ENCODE measurements at regions not wholly inside any gene's neighbourhood (a gene's known extent, or its start where the extent isn't known, plus 50 kb on each side); places are given as distances from the start of the nearest gene placed in this dataset.

DNA sequence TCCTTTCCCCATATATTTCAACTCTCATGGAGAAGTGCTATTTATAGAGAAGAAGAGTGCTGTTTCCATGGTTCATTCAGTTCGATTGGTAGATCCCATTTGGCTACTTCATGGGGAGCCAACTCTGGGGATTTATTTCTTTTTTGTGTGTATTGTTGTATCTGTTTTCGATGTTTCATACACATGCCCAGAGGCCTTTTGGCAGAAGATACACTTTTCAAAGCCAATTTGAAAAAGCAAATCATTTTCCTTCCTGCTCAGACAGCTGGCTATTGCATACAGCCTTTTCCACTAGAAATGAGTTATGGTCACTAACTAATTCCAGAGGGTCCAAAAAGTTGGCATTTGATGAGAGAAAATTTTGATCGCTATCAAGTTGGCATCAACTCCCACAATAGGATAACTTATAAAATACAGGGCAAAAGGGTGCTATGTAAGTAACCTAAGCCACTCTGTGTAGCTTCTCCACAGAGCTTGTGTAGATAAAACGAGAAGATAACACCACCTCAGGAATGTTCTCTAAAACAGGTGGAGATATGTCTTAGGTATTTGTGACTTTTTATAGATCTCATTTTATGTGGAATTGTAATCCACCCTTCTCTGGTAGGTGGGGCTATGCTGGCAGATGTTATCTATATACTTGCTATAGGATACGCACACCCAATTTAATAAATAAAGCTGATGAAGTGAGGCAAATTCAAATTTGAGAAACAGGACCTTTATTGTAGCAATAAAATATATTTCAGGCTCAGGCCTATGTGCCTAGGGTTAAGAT, 798.5 kb downstream of the SATB2 start:
- Mint-ChIP-seq H3K36me3 (ENCODE audit: unreplicated experiment) (no peaks in the 10 kb centered on the region), H3K4me3 (ENCODE audit: unreplicated experiment) (no peak overlapping the region), H3K27ac (ENCODE audit: unreplicated experiment) (no peak overlapping the region), H3K9me3 (ENCODE audit: unreplicated experiment) (no peaks in the 10 kb centered on the region), H3K4me1 (ENCODE audit: unreplicated experiment) (no peaks in the 10 kb centered on the region), H3K27me3 (ENCODE audit: unreplicated experiment) (peaks cover 5% of the 10 kb centered on the region)
- TF ChIP-seq, protein P1, sequence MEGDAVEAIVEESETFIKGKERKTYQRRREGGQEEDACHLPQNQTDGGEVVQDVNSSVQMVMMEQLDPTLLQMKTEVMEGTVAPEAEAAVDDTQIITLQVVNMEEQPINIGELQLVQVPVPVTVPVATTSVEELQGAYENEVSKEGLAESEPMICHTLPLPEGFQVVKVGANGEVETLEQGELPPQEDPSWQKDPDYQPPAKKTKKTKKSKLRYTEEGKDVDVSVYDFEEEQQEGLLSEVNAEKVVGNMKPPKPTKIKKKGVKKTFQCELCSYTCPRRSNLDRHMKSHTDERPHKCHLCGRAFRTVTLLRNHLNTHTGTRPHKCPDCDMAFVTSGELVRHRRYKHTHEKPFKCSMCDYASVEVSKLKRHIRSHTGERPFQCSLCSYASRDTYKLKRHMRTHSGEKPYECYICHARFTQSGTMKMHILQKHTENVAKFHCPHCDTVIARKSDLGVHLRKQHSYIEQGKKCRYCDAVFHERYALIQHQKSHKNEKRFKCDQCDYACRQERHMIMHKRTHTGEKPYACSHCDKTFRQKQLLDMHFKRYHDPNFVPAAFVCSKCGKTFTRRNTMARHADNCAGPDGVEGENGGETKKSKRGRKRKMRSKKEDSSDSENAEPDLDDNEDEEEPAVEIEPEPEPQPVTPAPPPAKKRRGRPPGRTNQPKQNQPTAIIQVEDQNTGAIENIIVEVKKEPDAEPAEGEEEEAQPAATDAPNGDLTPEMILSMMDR (IDR thresholded peaks at IDR 0.05), result no peak
- DNase-seq (ENCODE audit: extremely low spot score, unreplicated experiment), result no peak

DNA sequence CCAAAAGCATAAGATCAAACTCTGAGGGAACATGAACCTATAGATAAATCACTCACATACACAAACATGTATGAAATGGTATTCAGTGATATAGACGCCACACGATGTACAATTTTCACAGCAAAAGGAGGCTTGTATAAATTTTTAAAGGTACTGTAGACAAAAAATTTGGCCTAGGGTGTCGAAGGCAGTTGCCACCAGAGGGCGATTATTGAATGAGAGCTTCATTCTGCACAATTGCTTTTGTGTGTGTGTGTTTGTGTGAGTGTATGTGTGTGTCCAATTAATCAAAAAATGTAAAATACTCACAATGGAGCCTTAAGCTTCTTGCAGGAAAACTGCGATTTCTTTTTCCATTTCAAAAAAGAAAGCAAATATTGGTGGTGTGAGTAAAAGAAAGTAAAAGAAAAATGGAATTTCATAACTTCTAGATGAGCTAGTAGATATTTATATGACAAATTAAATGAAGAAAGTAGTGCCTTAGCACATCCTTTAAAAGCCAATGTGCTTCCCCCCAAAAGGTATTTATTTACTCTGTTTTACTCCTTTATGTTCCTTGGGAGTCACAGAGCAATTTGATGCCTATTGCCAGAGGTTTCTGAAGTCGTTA, 800.1 kb downstream of the SATB2 start:
- Mint-ChIP-seq H3K27me3 (ENCODE audit: unreplicated experiment) (peaks cover 11% of the 10 kb centered on the region), H3K4me3 (ENCODE audit: unreplicated experiment) (no peak overlapping the region), H3K4me1 (ENCODE audit: unreplicated experiment) (no peaks in the 10 kb centered on the region), H3K27ac (ENCODE audit: unreplicated experiment) (no peak overlapping the region), H3K36me3 (ENCODE audit: unreplicated experiment) (no peaks in the 10 kb centered on the region), H3K9me3 (ENCODE audit: unreplicated experiment) (no peaks in the 10 kb centered on the region)
- TF ChIP-seq, protein P1 (IDR thresholded peaks at IDR 0.05), result peak; percentile 61
- no peak for DNase-seq (ENCODE audit: extremely low spot score, unreplicated experiment)

DNA sequence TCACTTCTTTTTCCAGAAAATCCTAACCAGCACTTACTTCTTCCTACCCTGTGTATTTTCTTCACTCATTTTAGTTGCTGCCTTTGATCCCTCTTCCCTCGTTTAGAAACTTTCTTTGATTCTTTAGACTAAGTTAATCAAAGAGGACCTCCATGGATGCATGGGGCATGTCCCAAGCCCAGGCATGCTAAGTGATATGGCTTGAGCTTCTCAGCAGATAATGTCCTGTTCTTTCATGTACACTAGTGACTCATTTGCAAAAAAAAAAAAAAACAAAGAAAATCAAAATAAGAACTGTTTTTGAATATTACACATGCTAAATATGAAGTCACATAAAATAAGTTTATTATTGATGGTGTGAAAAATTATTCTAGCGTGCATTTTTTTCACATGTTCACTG, 800.9 kb downstream of the SATB2 start:
- TF ChIP-seq, protein P1 (IDR thresholded peaks at IDR 0.05), result no peak
- no peaks in the 10 kb centered on the region for H3K36me3 Mint-ChIP-seq (ENCODE audit: unreplicated experiment)
- no peak overlapping the region for H3K27ac Mint-ChIP-seq (ENCODE audit: unreplicated experiment)
- H3K9me3 Mint-ChIP-seq (ENCODE audit: unreplicated experiment), result no peaks in the 10 kb centered on the region
- H3K27me3 Mint-ChIP-seq (ENCODE audit: unreplicated experiment), result peaks cover 15% of the 10 kb centered on the region
- DNase-seq (ENCODE audit: extremely low spot score, unreplicated experiment), result no peak
- no peak overlapping the region for H3K4me3 Mint-ChIP-seq (ENCODE audit: unreplicated experiment)
- H3K4me1 Mint-ChIP-seq (ENCODE audit: unreplicated experiment), result no peaks in the 10 kb centered on the region

DNA sequence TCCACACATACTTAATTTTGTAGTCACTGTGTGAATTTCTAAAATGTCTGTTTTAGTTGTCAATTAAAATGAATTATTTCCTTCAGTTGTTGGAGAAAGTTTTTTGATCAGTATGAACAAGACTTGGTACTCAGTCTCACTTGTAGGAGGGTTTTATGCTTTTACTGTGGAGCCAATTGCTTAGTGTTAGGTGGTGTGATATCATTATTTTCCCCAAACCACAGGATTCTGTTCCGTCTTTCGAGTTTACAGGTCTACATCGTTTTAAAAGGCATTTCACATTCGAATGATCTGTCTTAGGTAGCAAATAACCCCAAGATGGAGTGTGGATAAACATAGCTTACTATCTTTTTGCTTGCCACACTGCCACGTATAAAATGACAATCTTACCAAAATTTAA, 803.1 kb downstream of the SATB2 start:
- Mint-ChIP-seq H3K27me3 (ENCODE audit: unreplicated experiment) (peaks cover 20% of the 10 kb centered on the region), H3K27ac (ENCODE audit: unreplicated experiment) (no peak overlapping the region), H3K36me3 (ENCODE audit: unreplicated experiment) (no peaks in the 10 kb centered on the region), H3K4me1 (ENCODE audit: unreplicated experiment) (no peaks in the 10 kb centered on the region), H3K4me3 (ENCODE audit: unreplicated experiment) (no peak overlapping the region), H3K9me3 (ENCODE audit: unreplicated experiment) (no peaks in the 10 kb centered on the region)
- DNase-seq (ENCODE audit: extremely low spot score, unreplicated experiment), result no peak
- TF ChIP-seq, protein P1 (IDR thresholded peaks at IDR 0.05), result no peak

DNA sequence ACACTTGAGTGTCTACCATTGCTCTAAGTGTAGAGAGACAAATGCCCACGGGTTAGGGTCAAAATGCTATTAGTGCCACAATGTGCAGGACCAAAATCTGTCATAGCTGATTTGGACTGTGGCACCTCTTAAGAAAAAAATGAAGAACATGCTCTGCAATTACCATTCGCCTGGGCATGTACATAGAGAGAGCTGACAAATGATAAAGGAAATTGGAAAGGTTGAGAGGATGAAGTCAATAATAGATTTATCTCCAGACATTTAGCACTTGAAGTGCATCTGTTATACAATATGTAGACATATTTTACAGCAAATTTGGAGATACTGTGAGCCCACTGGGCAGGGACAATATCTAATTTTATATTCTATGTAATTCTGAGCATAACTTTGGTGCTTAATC, 804.4 kb downstream of the SATB2 start:
- Mint-ChIP-seq H3K27me3 (ENCODE audit: unreplicated experiment) (peaks cover 21% of the 10 kb centered on the region), H3K4me3 (ENCODE audit: unreplicated experiment) (no peak overlapping the region), H3K4me1 (ENCODE audit: unreplicated experiment) (no peaks in the 10 kb centered on the region), H3K36me3 (ENCODE audit: unreplicated experiment) (no peaks in the 10 kb centered on the region), H3K9me3 (ENCODE audit: unreplicated experiment) (no peaks in the 10 kb centered on the region), H3K27ac (ENCODE audit: unreplicated experiment) (no peak overlapping the region)
- DNase-seq (ENCODE audit: extremely low spot score, unreplicated experiment), result no peak
- TF ChIP-seq, protein P1 (IDR thresholded peaks at IDR 0.05), result no peak

Data from osteocyte (in vitro differentiated cells).